HG03378 (cell line): ENCODE measurements at regions not wholly inside any gene's neighbourhood (a gene's known extent, or its start where the extent isn't known, plus 50 kb on each side); places are given as distances from the start of the nearest gene placed in this dataset.
"Not testable (repeated sequence)": the region's sequence is repeated elsewhere in the genome, so short reads cannot be mapped to it uniquely, and the experiment has no call there.

ENCODE experiments used
- ATAC-seq: cut with Tn5 transposase; IDR thresholded peaks from one replicate; pipeline ENCODE4 v1.9.1; 2021; ENCODE audit warnings: mild to moderate bottlenecking, moderate library complexity; ENCODE audit not compliant: unreplicated experiment

DNA sequence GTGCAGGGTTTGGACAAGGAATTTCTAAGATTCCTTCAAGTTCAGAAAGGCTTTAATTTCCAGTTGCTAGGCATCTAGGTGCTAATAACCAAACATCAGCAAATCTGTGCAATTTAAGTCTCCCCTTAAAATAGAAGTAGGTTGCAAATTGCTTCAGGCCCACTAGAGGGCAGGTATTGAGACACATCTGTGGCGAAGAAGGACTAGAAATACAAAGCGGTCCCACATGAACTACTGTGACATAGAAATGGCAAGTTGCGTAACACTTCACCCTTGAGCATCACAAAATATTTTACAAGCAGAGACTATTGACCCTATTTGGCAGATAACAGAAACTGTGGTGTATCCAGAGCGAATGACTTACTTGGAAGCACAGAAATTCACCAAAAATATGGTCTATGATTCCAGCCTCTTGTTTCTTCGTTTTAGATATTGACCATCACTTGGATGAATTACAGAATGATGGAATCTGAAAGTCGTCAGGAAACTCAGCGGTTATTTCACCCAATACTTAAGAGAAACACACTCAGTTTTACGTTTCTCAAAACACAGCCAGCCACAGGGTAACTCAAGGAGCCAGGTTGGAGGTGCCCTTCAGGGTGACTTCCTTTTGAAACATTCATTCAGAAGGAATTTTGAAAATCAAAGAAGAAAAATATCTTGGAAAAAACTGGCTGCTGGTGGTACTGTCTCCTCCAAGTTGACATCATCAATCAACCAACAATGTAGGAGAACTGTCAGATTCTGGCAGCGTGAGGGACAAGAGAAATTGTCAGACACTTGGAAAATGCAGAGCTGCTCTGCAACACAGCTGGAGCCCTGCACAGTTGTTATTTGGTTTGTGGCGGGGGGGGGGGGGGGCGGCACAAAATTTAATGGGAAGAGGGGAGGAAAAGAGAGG lies 256.3 kb upstream of the MINDY3 start:
- ATAC-seq = peak; percentile 62

DNA sequence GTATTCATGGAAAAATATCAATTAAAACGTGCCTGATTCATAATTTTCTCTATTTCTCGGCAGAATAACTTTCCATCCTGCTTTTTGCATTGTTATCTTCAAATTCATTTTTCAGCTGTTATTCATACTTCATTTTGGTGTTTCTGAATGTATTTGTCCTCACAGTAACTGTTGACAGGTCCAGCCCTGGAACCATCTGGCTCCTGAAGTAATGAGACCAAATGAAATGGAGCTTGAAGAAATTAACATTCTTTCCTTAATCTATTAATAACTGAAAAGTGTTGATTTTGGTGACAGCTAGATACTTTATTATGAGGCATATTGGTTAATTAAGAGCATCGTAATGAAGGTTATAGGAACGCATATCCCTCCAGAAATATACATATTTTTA lies 257.0 kb upstream of the MINDY3 start:
- ATAC-seq = no peak

DNA sequence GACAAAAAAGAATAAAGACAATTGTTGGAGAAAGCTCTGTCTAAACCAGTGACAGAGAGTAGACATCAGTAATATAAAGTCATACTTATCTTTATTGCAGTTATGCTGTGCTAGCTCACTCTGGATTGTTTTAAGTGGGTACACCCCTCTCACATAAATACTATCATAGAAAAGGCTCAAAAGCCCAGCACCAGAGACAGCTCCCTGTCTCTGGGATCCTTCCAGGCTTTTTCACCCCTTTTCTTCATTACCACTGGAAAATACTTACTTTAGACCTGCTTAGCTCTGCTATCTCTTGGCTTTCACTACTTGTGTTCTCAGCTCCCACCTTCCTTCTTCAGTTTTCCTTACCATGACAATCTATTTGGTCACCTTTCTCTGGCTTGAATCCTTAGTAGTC lies 259.1 kb upstream of the MINDY3 start:
- no peak for ATAC-seq

GRCh38 chr10:16120563-16120962 lies 260.3 kb upstream of the MINDY3 start:
- no peak for ATAC-seq

DNA sequence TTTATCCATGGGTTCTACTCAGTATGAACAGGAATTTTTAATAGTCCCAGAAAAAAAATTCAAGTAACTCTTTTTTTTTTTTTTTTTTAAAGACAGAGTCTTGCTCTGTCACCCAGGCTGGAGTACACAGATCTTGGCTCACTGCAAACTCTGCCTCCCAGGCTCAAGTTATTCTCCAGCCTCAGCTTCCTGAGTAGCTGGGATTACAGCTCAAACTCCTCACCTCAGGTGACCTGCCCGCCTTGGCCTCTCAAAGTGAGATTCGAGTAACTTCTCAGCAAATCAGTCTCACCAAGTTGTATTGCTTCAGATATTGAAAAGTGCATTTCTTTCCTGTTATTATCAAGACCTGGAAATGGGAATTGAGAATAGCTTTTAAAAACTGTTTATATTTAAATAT lies 281.2 kb upstream of the MINDY3 start:
- ATAC-seq = no peak

- no peak for ATAC-seq
Observed at GRCh38 chr10:16146993-16147392, 286.7 kb upstream of the MINDY3 start.

DNA sequence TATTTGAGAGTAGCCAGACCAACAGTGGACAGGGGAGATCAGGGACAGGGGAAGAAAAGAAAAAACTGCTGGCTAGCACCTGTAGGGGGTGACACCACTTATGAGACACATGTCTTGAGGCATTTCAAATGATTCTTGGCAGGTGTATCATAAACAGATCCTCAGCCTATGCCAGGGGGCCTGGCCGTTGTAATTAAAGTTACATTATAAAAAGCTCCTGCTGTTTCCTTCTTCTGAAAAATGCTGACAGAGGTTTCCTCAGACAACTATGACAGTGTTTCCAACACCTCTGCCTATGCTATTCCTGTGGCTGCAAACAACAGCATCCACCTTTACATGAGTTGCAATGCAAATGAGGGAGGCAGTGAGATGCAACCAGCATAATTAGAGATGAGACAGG lies 281.0 kb upstream of the PTER start:
- ATAC-seq = no peak

- no peak for ATAC-seq
Observed at GRCh38 chr10:16156681-16157080, 280.1 kb upstream of the PTER start.

DNA sequence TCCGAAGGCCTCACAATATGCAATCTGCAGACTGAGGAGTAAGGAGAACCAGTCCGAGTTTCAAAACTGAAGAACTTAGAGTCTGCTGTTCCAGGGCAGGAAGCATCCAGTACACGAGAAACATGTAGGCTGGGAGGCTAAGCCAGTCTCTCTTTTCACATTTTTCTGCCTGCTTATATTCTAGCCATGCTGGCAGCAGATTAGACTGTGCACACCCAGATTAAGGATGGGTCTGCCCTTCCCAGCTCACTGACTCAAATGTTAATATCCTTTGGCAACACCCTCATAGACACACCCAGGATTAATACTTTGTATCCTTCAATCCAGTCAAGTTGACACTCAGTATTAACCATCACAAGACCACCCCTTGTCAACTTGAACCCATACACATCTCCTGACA lies 271.7 kb upstream of the PTER start:
- not testable (repeated sequence) for ATAC-seq

DNA sequence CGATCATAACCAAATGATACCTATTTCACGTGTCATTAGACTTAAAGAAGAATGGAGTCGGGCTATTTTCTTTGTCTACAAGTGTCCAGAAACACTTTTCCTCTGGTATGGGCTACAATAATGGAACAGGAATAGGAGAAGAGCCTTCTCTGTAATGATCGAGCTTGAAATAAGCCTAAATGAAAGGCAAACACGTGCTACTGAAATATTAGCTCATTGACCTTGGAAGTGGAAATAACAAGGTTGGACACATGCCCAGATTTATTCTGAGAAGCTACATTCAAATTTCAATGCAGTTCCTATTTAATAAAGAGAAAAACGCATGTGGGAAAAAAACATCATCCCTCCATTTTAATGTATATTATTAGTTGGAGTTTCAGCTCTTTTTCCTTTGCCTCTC lies 254.7 kb upstream of the PTER start:
- ATAC-seq = no peak

DNA sequence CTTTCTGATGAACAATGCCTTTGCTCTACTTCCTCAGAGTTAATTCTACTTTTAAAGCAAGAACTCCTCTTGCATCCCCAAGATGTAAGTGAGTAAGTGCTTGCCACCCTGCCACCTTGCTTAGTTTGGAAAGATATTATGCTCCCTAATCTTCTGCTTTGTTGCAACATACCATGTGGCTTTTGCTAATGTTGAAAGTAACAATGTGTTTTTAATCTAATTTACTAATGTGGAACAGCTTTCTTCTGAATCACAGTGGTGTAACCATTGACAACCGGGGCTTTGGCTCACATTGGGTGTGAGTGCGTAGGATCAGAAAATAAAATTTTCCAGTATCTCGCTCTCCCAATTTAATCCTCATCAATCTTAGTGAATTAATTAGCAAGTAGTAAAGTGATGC lies 254.1 kb upstream of the PTER start:
- ATAC-seq = no peak

DNA sequence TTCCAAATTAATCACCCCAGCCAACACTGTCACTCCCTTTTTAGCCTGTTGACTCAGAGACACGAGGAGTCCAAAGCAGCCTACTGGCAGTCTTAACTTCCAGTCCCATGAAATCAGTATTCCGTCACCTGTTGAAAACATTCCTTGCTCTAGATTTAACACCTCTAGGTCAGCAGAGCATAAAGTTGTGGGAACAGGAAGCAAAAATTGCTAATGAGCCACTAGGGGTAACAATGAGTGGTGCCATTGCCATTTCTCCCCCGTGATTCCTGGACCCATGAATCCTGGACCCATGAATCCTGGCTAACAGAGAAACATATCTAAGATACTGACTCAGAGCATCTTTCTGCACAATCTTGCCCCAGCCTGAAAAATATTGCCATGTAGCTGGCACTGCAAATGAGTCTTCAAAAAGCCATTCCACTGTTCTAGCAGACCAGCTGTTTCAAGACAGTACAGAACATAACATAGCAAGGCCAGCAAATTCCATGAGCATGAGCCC lies 252.7 kb upstream of the PTER start:
- no peak for ATAC-seq

- ATAC-seq = no peak
Observed at GRCh38 chr10:16184906-16185305, 251.9 kb upstream of the PTER start.

DNA sequence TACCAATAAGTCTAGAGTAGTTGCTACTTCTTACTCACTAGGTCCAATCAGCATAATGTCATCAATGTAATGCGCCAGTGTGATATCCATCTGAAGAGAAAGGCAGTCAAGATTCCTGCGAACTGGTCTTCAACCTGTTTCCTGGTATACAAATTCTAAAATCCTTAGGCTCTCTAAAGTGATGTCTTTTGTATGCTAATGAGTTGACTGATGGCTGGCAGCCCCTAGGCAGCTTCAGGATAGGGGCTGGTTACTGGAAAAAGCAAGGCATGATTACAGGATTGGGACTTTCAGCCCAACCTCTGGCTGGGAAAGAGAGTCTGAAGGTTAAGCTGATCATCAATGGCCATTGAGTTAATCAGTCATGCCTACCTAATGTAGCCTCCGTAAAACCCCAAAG lies 250.2 kb upstream of the PTER start:
- ATAC-seq = no peak

- no peak for ATAC-seq
Observed at GRCh38 chr10:16187161-16187560, 249.6 kb upstream of the PTER start.

- no peak for ATAC-seq
Observed at GRCh38 chr10:16192337-16192736, 244.5 kb upstream of the PTER start.

DNA sequence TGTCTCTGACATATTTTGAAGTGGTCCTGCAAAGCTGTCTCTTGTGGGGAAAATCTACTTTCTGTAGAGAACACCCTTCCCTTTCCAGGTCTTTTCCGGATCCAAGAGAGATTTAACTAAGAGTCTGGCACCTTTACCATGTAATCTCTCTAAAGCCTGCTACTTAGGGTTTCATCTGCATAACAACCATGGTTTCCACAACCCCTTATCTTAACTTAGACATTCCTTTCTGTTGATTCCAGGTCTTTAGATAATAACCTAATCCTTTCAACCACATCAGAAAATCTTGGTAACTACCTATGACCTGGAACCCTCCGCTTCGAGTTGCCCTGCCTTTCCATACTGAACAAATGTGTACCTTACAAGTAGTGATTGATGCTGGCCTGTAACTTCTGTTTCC lies 243.6 kb upstream of the PTER start:
- ATAC-seq = no peak

DNA sequence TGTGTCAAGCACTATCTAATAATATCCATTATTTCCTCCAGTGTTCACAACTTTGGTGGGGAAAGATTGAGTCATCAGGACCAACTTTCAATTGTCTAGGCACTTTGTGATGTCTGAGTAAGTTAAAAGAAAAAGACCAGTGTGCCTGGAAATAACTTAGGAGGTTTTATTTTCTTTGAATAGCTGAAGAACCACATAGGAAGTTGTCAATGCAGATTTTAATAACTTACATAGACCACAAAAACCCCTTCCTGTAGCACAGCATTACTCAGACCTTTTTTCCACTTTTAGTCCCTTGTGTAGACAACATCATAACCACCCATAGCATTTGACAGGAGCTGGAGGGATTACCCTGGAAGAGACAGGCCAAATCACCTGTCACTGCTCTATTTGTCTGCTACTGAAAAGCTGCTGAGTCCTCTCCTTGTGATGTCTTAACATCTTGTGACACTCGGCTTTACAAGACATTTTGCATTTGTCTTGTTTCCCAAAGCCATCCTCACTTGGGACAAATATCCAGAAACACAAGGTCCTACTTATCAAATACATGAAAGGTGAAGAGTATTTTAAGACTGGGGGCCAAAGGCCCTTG lies 241.5 kb upstream of the PTER start:
- ATAC-seq = peak; percentile 99

- ATAC-seq = no peak
Observed at GRCh38 chr10:16195894-16196293, 240.9 kb upstream of the PTER start.

- ATAC-seq = no peak
Observed at GRCh38 chr10:16199216-16199615, 237.6 kb upstream of the PTER start.

- not testable (repeated sequence) for ATAC-seq
Observed at GRCh38 chr10:16223618-16224017, 213.2 kb upstream of the PTER start.

GRCh38 chr10:16227674-16228073 lies 209.1 kb upstream of the PTER start:
- ATAC-seq = no peak
